ENCODE measurements at regions not wholly inside any gene's neighbourhood (a gene's known extent, or its start where the extent isn't known, plus 50 kb on each side); places are given as distances from the start of the nearest gene placed in this dataset.
A peak's percentile ranks its signal among the peaks of the same experiment; 100 is the strongest.
"Not testable (repeated sequence)": the region's sequence is repeated elsewhere in the genome, so short reads cannot be mapped to it uniquely, and the experiment has no call there.

DNA sequence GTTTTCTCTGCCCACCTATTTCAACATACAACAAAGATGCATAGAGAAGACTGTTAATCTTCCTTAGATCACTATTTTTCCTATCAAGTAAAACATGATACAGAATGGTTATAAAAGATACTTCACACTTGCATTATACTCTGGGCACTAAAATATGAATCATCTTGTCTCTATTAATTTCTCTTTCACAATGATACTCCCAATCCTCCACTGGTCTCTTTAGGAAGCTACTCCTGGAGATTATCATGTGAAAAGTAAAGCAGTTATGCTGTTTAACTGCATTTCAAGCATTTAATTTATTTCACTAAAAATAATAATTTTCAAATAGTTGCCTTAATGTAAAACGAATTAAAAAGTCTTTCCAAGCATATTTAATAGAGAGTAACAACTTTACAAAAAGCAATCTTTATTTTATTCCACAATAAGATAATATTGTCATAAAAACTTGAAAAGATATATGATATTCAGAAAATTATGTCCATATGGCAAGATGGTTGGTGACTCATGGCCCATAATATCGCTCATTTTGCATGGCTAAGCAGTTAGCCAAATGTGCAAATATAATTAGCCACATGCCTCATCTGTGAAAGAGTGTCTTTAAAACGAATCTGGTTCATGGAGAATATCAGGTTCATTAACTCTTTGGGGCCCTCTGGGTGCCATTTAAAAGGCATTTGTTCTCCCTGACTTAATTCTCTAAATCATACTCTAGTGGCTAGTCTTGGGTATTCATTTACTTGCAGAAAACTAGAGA lies 1569.0 kb upstream of the B3GALT2 start:
- peak; percentile 98 for DNase-seq

DNA sequence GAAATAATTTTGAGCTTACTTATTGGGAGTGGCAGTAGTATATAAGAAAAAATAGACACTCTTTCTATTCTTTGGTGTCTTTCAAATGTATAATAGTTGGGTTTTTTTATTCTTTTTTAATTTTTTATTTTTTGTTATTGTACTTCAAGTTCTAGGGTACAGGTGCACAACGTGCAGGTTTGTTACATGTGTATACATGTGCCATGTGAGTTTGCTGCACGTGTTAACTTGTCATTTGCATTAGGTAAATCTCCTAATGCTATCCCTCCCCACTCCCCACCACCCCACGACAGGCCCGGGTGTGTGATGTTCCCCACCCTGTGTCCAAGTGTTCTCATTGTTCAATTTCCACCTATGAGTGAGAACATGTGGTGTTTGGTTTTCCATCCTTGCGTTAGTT lies 1552.4 kb upstream of the B3GALT2 start:
- DNase-seq, result not testable (repeated sequence)

DNA sequence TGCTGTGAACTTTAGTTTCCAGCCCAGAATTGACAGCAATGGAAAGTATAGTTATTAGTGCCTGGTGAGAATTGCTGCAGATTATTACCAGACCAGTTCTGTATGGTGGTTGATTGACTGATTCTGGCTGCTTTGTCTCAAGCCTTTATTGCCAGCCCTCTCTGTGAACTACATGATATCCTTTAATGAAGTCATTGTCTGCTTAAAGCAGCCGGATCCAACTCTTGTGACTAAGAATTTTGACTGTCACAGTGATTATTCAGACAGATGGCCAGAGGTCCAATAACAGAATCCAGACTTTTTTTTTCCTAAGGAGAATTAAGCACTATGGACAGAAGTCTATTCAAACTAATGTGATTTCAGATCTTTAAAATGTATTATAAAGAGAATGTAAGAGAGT lies 1548.6 kb upstream of the B3GALT2 start:
- DNase-seq, result peak; percentile 25

DNA sequence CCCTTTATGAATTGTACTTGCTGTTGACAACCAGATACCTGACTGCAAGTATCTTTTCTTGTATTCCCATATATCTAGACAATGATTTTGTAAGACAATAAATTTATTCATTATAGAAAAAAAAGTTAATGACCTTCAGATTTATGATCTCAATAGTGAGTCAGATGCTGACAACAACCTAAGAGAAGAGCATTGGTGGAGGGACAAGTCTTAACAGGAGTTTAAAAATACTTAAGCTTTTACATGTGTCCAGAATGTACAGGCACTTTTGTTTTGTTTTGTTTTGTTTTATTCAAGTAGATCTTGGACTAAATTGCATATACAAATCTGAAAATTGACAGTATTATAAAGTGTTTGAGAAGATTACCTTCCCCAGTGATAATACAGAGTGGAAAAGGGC lies 1544.6 kb upstream of the B3GALT2 start:
- DNase-seq, result no peak

DNA sequence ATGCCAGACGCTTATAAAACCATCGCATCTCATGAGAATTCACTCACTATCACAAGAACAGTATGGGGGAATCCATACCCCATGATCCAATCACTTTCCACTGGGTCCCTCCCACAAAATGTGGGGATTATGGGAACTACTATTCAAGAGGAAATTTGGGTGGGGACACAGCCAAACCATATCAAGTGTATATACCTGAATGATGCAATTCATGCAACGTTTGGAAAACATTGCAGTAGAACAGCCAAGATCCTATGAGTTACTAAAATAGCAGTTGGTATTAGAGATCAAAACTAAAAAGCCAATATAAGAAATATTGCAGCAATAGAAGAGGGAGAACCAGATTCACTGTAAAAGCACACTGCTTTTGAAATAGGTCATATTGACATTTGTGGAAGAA lies 1543.9 kb upstream of the B3GALT2 start:
- no peak for DNase-seq

DNA sequence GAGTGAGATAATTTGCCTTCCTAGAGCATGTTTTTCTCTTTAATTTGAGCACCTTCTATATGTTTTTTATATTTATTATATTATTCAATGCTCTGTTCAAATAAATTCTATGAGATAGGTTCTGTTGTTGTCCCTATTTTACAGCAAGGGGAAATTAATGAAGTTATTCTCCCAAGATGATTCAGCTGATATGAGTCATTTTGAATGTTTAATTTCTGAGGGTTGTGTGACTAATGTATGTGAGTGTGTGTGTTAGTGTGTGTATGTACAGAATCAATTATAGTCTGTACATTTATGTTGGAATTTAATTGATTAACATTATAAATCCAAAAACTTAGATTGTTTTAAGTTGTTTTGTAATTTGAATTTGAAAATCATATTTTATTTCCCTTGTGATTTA lies 1536.7 kb upstream of the B3GALT2 start:
- no peak for DNase-seq

DNA sequence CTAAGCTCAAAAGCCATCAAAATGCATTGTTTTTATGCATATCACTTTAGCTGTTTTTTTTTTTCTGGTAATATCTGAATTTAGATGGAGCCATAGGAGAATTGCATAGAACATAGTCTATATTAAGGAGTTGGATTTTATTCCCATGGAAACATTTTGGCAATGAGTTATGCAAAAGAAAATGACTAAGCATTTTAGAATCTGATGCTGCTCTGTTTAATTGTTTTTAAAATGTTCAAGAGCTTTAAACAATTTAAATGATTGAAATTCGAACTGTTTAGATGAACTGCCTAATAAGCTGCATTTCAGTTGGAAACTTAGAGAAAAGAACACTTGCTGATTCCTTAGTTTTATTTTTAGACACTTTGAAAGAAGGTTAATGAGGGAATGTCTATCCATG lies 1531.5 kb upstream of the B3GALT2 start:
- no peak for DNase-seq

DNA sequence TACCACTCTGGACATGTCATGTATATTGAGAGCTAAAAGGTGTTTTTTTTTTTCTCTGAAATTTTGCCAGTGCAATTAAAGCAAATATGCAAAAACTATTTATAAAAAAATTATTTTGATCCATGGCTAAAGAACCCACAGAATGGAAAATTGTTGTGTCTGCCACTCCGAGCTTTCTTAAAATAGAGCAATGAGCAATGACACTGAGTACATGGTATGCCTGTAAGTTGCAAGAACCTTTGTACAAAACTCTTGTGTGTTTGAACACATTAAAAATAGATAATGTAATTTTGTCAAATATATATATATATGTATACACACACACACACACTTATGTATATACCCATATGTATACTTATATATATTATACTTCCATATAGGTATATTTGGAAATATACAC lies 1530.9 kb upstream of the B3GALT2 start:
- no peak for DNase-seq

DNA sequence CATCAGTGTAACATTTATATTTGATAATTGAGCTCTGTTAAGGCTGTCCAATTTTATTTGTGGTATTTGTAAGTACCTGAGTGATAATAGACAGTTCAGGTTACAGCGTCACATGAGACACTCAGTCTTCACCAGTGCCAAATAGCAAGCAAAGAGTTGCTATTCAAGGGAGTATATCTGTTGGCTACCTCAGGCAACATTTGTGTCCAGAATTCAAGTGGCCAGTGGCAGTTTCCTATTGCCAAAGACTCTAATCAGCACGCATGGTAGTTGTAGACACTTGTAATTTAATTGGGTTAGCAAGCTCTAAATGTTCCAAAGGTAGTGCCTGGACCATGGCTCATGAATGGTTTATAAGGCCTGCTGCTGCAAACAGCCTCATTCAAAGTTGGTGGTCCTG lies 1524.3 kb upstream of the B3GALT2 start:
- DNase-seq, result peak; percentile 19

DNA sequence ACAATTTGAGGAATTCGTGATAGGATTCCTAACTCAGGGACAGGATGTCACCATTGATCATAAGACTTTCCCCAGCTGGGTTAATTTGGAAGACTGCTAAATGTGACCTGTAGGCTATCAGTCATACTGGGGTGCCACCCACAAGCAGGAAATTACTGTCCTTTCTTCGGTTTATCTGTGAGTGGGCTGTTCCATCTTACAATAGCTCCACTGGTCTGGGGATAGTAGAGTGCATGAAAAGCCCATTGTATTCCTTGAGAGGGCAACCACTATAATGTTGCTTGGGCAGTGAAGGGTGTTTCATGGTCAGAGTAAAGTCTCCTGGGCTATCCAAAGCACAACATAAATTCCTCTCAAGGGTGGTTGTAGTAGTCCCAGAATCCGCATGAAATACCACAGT lies 1523.0 kb upstream of the B3GALT2 start:
- DNase-seq, result no peak

DNA sequence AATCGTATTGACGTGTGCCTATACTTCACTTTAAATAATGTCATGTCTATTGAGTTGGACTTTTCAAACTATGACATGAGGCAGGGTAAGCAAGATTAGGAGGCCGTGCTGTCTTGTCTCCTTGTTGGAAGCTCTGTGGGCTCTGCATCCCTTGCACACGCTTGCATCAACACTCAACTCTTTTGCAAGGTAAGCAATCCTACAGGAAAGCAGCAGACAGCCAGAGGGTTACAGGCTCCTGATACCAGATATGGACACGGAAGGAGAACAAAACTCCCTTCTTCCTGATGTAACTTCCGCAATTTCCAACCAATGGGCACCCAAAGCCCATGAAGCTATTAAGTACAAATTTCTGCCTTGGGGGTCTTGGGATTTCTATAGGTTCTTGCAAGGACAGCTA lies 1520.7 kb upstream of the B3GALT2 start:
- no peak for DNase-seq

DNA sequence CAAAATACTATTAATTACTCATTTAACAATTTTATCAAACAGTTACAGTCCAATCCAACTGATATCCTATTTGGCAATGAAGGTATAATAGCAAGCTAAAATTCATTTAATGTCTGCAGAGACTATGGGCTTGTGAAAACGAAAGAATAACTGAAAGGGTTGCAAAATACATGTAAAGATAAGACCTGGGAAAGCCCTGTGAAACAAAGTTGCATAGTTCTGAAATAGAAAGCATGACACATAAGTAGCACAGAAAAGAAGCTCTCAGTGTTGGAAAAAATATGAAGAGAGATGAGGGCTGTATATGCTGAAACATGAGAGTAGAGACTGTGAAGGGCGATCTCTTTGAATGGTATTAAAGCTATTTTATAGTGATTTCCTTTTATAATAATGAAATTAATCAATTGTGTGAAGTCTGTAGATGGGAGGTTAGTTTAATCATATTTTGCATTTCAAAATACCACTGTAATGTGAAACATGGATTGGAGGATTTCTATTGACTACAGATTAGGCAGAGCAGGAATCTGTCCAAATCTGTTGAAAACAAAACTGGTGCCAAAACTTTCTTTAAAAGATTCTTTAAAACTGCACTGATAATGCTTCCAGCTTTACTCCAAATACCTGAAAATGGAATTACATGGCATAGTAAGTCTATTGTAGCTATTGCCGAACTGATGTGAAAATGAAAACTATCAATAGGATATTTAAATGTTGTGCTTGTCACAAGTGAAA lies 1518.9 kb upstream of the B3GALT2 start:
- no peak for DNase-seq

DNA sequence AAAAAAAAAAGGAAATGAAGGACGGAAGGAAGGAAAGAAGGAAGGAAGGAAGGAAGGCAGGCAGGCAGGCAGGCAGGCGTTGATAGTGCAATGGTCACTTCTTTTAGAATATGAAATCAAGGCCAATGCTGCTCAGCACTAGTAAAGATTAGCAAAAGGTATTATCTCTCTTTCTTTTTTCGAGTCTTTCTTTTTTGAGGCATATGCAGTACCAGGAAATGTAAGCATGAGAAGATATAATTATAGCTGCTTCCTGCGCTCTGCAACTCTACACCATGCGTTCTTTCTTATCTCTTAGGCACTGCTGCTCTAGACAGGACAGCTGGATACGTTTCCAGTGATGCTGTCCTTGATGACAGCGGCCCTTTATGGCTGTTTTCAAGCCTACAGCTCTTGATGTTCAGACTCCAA lies 1512.5 kb upstream of the B3GALT2 start:
- DNase-seq, result peak; percentile 75

DNA sequence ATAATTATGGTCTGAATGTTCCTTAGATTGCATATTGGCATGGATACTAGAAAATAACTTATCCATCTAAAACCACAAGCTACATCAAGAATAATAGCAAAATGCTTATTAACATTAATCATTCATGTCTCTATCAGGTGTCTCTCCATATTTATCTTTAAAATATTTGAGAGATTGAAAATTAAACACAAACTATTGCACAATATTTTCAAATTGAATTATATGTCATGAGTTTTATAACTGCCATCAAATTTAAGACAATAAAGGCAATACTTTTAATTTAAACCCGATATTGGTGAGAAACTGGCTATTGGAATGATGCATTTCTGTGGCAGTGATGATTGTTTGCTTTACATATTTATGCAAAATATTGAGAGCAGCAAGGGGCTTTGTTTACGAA lies 1506.8 kb upstream of the B3GALT2 start:
- DNase-seq, result no peak

DNA sequence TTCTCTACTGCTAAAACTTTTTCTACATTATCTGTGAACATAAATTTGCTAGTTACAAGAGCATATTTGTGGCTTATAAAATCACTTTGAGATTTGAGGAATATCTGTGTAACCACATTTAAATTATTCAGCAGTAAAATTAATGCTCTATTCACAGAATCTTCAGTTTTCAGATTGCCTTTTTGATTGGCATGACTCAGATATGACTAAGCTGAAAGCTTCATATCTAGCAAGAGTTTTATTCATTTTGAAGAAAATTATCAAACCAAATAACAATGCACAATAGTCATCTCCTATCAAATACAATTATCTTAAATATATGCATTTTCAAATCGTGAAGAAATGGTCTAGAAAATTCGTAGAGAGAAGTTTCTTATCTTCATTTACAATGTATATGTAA lies 1498.2 kb upstream of the B3GALT2 start:
- DNase-seq, result no peak

DNA sequence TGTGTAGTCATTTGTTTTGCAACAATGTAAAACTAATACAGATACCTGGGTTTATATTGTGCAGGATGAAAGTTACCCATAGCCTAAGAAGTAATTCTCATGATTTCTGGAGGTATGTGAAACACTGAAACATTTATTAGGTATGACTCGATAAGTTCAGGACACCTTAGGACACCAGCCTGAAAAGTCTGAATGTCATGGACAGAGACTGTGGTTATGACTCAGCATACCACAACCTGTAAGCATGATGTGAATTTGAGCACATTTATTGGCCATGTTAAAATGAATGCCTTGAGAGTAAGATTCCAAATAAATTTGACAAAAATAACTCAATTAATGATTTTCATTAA lies 1471.7 kb upstream of the B3GALT2 start:
- DNase-seq, result no peak

DNA sequence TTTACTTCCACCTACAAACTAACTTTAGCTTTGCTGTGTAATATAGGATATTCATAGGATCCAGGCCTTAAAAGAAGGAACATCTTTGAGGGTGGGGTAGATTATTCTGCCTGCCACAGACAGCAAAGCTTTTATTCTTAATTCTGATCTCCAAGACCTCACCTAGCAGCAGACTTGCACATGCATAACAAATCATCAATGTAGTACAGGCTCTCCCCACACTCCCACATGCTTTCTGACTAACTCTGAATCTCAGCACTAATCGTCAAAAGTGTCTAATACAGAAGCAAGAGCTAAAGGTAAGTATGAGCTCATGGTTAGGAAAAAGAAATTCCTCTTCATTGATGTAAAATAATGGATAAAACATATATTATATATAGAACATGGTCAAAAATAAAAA lies 1468.5 kb upstream of the B3GALT2 start:
- no peak for DNase-seq

DNA sequence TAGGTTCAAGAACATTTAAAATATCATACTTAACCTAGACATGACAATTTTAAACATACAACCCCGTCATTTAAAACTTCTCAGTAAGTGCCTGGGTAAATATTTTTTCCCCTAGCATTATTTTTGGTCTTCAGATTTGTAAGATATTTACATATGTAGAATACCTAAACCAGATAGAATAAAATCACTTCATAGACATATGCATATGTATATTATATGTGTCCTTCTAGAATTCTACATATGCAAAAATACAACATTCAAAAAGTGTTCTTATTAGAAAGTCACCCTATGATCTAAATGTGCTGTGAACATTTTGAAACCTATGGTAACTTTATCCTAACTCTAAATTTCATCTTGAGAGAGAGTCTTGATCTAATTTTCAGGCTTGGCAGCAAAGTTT lies 1467.0 kb upstream of the B3GALT2 start:
- no peak for DNase-seq

DNA sequence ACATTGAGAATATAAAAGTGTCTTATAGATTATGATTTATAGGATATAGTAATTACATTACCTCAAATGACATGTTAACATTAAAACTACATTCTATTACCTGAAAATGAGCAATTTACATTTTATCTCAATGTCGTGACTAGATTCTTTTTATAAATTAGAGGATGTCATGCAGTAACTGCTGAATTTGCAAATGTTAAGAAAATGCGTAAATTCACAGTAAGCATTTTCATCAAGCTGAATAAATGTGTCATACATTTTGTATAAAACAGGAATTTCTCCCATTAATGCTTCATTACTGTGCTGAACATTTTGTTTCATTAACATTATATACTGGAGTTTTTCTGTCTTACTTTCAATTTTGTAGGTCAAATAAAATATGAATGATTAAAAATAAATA lies 1460.7 kb upstream of the B3GALT2 start:
- no peak for DNase-seq

DNA sequence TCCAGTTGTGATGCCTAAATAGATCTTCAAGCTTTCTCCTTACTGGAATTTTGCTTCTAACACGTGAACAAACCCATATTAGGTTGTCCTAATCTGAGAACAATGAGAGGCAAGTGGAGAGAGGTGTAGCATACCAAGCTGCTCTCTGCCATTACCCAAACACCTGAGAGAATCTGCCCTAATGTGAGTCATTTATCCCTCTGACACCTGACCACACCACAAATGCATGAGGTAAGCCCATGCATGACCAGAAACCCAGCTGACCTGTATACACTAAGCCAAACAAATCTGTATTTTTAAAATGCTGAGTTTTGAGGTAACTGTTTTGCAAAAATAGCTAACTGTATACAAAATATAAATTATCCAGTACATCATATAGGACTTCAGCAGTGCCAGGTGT lies 1458.1 kb upstream of the B3GALT2 start:
- no peak for DNase-seq

DNA sequence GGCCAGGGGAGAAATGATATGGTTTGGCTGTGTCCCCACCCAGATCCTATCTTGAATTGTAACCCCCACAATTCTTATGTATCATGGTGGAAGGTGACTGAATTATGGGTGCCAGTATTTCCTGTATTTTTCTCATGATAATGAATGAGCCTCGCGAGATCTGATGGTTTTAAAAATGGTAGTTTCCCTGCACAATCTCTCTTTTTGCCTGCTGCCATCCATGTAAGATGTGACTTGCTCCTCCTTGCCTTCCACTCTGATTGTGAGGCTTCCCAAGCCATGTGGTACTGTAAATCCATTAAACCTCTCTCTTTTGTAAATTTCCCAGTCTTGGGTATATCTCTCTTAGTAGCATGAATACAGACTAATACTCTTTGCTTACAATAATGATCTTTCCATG lies 1453.9 kb upstream of the B3GALT2 start:
- no peak for DNase-seq

DNA sequence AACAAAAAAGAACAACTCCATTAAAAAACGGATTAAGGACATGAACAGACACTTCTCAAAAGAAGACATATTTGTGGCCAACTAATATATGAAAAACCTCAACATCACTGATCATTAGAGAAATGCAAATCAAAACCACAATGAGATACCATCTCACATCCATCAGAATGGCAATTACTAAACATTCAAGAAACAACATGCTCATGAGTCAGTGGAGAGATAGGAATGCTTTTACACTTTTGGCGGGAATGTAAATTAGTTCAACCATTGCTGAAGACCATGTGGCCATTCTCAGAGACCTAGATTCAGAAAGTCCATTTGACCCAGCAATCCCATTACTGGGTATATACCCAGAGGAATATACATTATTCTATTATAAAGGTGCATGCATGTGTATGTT lies 1442.6 kb upstream of the B3GALT2 start:
- DNase-seq, result no peak

DNA sequence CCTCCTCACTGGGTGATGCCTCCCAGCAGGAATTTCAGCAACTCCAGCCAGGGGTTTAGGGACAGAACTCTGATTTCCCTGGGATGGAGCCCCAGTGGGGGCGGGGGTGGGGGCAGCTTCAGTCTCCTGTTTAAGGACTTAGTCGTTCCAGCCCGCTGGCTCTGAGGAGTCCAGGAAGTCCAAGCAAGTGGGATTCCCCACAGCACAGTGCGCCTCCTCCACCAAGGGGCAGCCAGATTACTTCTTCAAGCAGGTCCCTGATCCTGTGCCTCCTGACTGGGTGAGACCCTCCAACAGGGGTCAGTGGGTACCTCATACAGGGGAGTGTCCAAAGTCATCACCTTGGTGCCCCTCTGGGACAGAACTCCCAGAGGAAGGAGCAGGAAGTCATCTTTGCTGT lies 1438.4 kb upstream of the B3GALT2 start:
- no peak for DNase-seq

DNA sequence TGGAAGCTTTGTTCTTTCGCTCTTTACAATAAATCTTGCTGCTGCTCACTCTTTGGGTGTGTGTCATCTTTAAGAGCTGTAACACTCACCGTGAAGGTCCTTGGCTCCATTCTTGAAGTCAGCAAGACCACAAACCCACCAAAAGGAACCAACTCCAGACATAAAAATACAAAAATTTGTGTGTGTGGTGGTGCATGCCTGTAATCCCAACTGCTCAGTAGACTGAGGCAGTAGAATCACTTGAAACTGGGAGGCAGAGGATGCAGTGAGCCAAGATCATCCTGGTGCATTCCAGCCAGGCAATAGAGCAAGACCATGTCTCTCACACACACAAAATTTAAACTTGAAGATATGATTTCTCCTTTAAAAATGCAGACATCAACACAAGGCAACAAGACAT lies 1431.7 kb upstream of the B3GALT2 start:
- no peak for DNase-seq

DNA sequence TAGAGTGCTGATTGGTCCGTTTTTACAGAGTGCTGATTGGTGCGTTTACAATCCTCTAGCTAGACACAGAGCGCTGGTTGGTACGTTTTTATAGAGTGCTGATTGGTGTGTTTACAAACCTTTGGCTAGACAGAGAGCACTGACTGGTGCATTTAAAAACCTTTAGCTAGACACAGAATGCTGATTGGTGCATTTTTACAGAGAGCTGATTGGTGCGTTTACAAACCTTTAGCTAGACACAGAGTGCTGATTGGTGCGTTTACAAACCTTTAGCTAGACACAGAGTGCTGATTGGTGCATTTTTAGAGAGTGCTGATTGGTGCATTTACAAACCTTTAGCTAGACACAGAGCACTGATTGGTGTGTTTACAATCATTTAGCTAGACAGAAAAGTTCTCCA lies 1430.9 kb upstream of the B3GALT2 start:
- not testable (repeated sequence) for DNase-seq

Data from NCI-H2171 treated with DMSO at 0.1 percent for 48 hours (cell line).